Activated B cell treated with CpG ODN at 0.5 μM for 24 hours (primary cell): ENCODE measurements at regions not wholly inside any gene's neighbourhood (a gene's known extent, or its start where the extent isn't known, plus 50 kb on each side); places are given as distances from the start of the nearest gene placed in this dataset.

ENCODE experiments used
- ATAC-seq: fragments of 200-7000 bp; cut with Tn5 transposase; one replicate; pipeline ENCODE4 v1.10.0; 2021; ENCODE audit warnings: low read depth, mild to moderate bottlenecking, moderate library complexity
- CTCF ChIA-PET: fragments of 350-600 bp; sonication (Branson Sonifier 250); formaldehyde crosslinking; loops from one replicate; lab custom pipeline; 2021; ENCODE audit warnings: antibody characterized with exemption; lab: Charles Lee
- POLR2A ChIA-PET: fragments of 350-600 bp; sonication (Branson Sonifier 250); formaldehyde crosslinking; loops from one replicate; lab custom pipeline; 2021; ENCODE audit warnings: antibody characterized with exemption; lab: Charles Lee
- DNase-seq: peaks from one replicate; pipeline ENCODE4 v3.0.0; 2022
- H3K27ac Mint-ChIP-seq: one replicate; pipeline ENCODE4 v1.8.0; 2020; ENCODE audit warnings: mixed read lengths
- H3K27me3 Mint-ChIP-seq: one replicate; pipeline ENCODE4 v1.8.0; 2021; ENCODE audit warnings: mixed read lengths
- H3K36me3 Mint-ChIP-seq: one replicate; pipeline ENCODE4 v1.8.0; 2021; ENCODE audit warnings: low read depth, mixed read lengths
- H3K4me1 Mint-ChIP-seq: one replicate; pipeline ENCODE4 v1.8.0; 2021; ENCODE audit warnings: mixed read lengths
- H3K4me3 Mint-ChIP-seq: one replicate; pipeline ENCODE4 v1.8.0; 2020; ENCODE audit warnings: mild to moderate bottlenecking, mixed read lengths
- H3K9me3 Mint-ChIP-seq: one replicate; pipeline ENCODE4 v1.8.0; 2020; ENCODE audit warnings: mixed read lengths
- CTCF ChIP-seq: fragments of 200-600 bp; IDR thresholded peaks from one replicate; pipeline ENCODE4 v1.8.0; 2022; ENCODE audit warnings: antibody characterized with exemption, mild to moderate bottlenecking
- intact Hi-C: fragments of 100-400 bp; cut with micrococcal nuclease; formaldehyde crosslinking; loops from one replicate; pipeline ENCODE4 v1.15.1; 2024

DNA sequence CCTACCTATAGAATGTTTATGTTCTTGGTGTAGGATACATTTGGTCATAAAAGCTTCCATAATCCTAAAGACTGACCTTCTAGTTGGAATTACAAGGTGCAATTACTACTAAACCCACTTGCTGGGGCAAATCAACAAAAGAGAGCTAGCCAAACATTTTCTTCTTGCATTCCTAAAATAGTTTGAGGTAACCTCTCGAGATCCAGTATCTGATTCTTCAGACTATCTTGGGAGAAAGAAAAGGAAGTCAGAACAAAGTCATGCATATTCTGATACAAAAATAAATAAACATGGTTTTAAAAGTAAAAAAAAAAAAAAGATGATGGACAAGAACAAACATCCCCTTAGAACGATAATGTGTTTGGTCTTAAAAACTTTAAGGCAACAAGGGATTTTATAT is 294.2 kb upstream of the RSPO3 start:
- intact Hi-C loops: no loop called here
- Mint-ChIP-seq H3K4me1 (no peaks in the 10 kb centered on the region), H3K9me3 (no peaks in the 10 kb centered on the region), H3K27ac (no peak overlapping the region), H3K4me3 (no peak overlapping the region), H3K27me3 (no peaks in the 10 kb centered on the region), H3K36me3 (no peaks in the 10 kb centered on the region)
- CTCF ChIA-PET: no interaction called here
- TF ChIP-seq CTCF: no peak
- DNase-seq: no peak
- POLR2A ChIA-PET: no interaction called here
- no peak for ATAC-seq

DNA sequence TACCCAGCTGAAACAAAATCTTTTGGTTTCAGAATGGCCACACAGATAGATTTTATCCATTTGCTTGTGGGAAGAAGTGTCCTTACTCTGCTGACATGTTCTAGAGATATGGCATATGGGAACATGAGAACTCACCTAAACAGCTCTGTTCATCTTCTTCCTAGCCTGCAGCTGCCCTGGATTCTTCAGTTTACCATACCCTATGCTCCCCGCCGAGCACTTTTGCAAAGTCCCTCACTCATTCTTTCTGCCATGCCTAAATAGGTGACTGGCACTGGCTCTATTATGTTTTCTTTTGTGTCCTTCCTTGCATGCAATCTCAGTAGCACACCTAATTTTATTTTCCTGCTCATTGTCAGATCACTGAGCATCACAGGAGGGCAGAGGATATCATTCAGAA is 293.7 kb upstream of the RSPO3 start:
- Mint-ChIP-seq H3K27me3 (no peaks in the 10 kb centered on the region), H3K4me3 (no peak overlapping the region), H3K9me3 (no peaks in the 10 kb centered on the region), H3K4me1 (no peaks in the 10 kb centered on the region), H3K27ac (no peak overlapping the region), H3K36me3 (no peaks in the 10 kb centered on the region)
- DNase-seq (no peak), ATAC-seq (no peak)
- no peak for TF ChIP-seq CTCF
- CTCF ChIA-PET: no interaction called here
- intact Hi-C loops: no loop called here
- POLR2A ChIA-PET: no interaction called here

DNA sequence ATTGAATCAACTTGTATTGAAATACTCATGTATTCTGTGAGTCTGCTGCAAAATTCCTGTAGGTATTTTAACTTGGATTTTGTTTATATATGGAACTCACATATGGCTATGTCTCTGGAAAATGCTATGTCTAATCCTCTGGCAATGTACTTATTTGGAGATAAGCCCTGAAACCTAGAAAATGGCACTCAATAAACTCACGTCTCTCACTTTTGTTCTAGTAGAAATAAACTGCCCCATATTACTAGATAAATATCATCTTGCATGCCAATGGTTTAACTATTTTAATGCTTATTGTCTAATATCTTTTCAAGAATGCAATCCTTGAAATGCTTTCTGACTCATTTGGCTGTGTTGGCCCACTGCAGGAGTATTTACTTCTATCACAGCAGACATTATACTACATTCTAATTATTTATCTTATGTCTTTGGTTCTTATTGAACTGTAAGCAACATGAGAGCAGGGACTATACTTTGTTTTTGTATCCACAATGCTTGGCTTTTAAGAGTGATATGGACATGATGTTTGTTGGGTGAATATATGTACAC is 292.2 kb upstream of the RSPO3 start:
- DNase-seq (no peak), ATAC-seq (no peak)
- H3K9me3 Mint-ChIP-seq: no peaks in the 10 kb centered on the region
- TF ChIP-seq CTCF: no peak
- no peaks in the 10 kb centered on the region for H3K27me3 Mint-ChIP-seq
- ChIA-PET CTCF (no interaction called here), POLR2A (no interaction called here)
- H3K4me1 Mint-ChIP-seq: no peaks in the 10 kb centered on the region
- no peak overlapping the region for H3K27ac Mint-ChIP-seq
- intact Hi-C loops: no loop called here
- H3K36me3 Mint-ChIP-seq: no peaks in the 10 kb centered on the region
- H3K4me3 Mint-ChIP-seq: no peak overlapping the region

GRCh38 chr6:126831461-126831860 is 287.0 kb upstream of the RSPO3 start:
- CTCF ChIA-PET: no interaction called here
- DNase-seq (no peak), ATAC-seq (no peak)
- no peaks in the 10 kb centered on the region for H3K36me3 Mint-ChIP-seq
- intact Hi-C loops: no loop called here
- POLR2A ChIA-PET: no interaction called here
- no peak overlapping the region for H3K27ac Mint-ChIP-seq
- no peak overlapping the region for H3K4me3 Mint-ChIP-seq
- TF ChIP-seq CTCF: no peak
- H3K27me3 Mint-ChIP-seq: no peaks in the 10 kb centered on the region
- H3K4me1 Mint-ChIP-seq: no peaks in the 10 kb centered on the region
- H3K9me3 Mint-ChIP-seq: no peaks in the 10 kb centered on the region

GRCh38 chr6:126842769-126843168 is 275.7 kb upstream of the RSPO3 start:
- H3K27me3 Mint-ChIP-seq: no peaks in the 10 kb centered on the region
- no peak overlapping the region for H3K4me3 Mint-ChIP-seq
- no peak for DNase-seq
- CTCF ChIA-PET: no interaction called here
- ATAC-seq: no peak
- no peak for TF ChIP-seq CTCF
- no peaks in the 10 kb centered on the region for H3K36me3 Mint-ChIP-seq
- intact Hi-C loops: no loop called here
- H3K27ac Mint-ChIP-seq: no peak overlapping the region
- POLR2A ChIA-PET: no interaction called here
- no peaks in the 10 kb centered on the region for H3K9me3 Mint-ChIP-seq
- no peaks in the 10 kb centered on the region for H3K4me1 Mint-ChIP-seq
